K562 (cell line): ENCODE measurements at regions not wholly inside any gene's neighbourhood (a gene's known extent, or its start where the extent isn't known, plus 50 kb on each side); places are given as distances from the start of the nearest gene placed in this dataset.

Experiments
- ATAC-seq: fragments of 200-7000 bp; cut with Tn5 transposase; 3 replicates; pipeline ENCODE4 v1.9.1; 2020; ENCODE audit warnings: moderate library complexity
- BruUV-seq: library from RNA; stranded (reverse); fragments of 400-500 nt; replicated peaks from 2 replicates; lab custom pipeline; 2021; lab: Mats Ljungman, UMichigan
- CTCF ChIA-PET: fragments of 300-600 bp; formaldehyde crosslinking; extraction: SDS; loops from one replicate; lab custom pipeline; 2021; ENCODE audit warnings: low intra/inter-chr PET ratio; lab: Yijun Ruan, JAX
- POLR2A ChIA-PET: fragments of 300-600, 350-650 bp; sonication (Branson Sonifier 250); formaldehyde crosslinking; extraction: SDS; loops from one replicate; lab custom pipeline; 2021; ENCODE audit warnings: antibody characterized with exemption, inconsistent platforms; lab: Yijun Ruan, JAX
- DNase-seq, 4 experiments: peaks; one replicate each; pipeline versions ENCODE4 v3.0.0 to v3.0.0-alpha.2; 2011 to 2018; ENCODE audit warnings: low spot score in 3 of 4, mixed read lengths in 3 of 4; ENCODE audit errors: extremely low read depth in 1 of 4
- FAIRE-seq: peaks from 2 replicates; lab custom pipeline; 2011; peaks lifted over from hg19 to GRCh38; lab: Jason Lieb, UNC
- H2AFZ ChIP-seq: 2 replicates; pipeline ENCODE4 v1.6.0; 2011; ENCODE audit warnings: low read depth, low read length, control low read depth, inconsistent platforms
- H3K27ac ChIP-seq: fragments of 200-600 bp; 3 replicates; pipeline ENCODE4 v1.8.0; 2011; ENCODE audit warnings: low read depth, mild to moderate bottlenecking, control low read depth, inconsistent platforms, low read length, moderate library complexity, mixed read lengths; ENCODE audit errors: extremely low read depth
- H3K27me3 ChIP-seq, 2 experiments: fragments of 300-600 bp in 1 of 2; 2 replicates in 1 of 2; 3 replicates in 1 of 2; pipeline versions ENCODE4 v1.6.0 to v1.8.0; 2011; ENCODE audit warnings: inconsistent platforms in 2 of 2, low read length in 2 of 2, mild to moderate bottlenecking in 1 of 2, mixed read lengths in 1 of 2, moderate library complexity in 1 of 2; ENCODE audit not compliant: control insufficient read depth in 2 of 2, insufficient read depth in 2 of 2
- H3K36me3 ChIP-seq: fragments of 300-600 bp; 3 replicates; pipeline ENCODE4 v1.8.0; 2011; ENCODE audit warnings: mild to moderate bottlenecking, low read length, inconsistent platforms; ENCODE audit not compliant: control insufficient read depth, insufficient read depth
- H3K4me1 ChIP-seq, 2 experiments: fragments of 200-600 bp in 1 of 2; replicated peaks in 1 of 2; 2 replicates in 1 of 2; 3 replicates in 1 of 2; pipeline versions ENCODE4 v1.5.1 to v1.8.0; 2011; ENCODE audit warnings: inconsistent platforms in 2 of 2, low read length in 2 of 2, mild to moderate bottlenecking in 1 of 2, mixed read lengths in 1 of 2, moderate library complexity in 1 of 2; ENCODE audit not compliant: control insufficient read depth in 2 of 2, insufficient read depth in 2 of 2
- H3K4me2 ChIP-seq: 2 replicates; pipeline ENCODE4 v1.6.1; 2011; ENCODE audit warnings: low read length, control low read depth, inconsistent platforms, mixed read lengths; ENCODE audit not compliant: insufficient read depth
- H3K4me3 ChIP-seq: fragments of 200-600 bp; sonication (generic), shearing (Covaris generic); 2 replicates; pipeline ENCODE4 v1.5.1; 2016; ENCODE audit warnings: control low read depth, inconsistent platforms
- H3K79me2 ChIP-seq: fragments of 200-600 bp; 3 replicates; pipeline ENCODE4 v1.8.0; 2011; ENCODE audit warnings: low read length, inconsistent platforms; ENCODE audit not compliant: control insufficient read depth, insufficient read depth
- H3K9ac ChIP-seq, 2 experiments: 2 replicates each; pipeline versions ENCODE4 v1.6.0 to v1.6.1; 2011; ENCODE audit warnings: low read depth in 2 of 2, low read length in 2 of 2, control low read depth in 1 of 2, inconsistent platforms in 1 of 2, mild to moderate bottlenecking in 1 of 2, mixed read lengths in 1 of 2; ENCODE audit not compliant: insufficient read depth in 1 of 2
- H3K9me1 ChIP-seq: one replicate; pipeline ENCODE4 v1.6.0; 2011; ENCODE audit warnings: inconsistent platforms, mild to moderate bottlenecking, low read length, moderate library complexity; ENCODE audit not compliant: control insufficient read depth, insufficient read depth
- H3K9me3 ChIP-seq: replicated peaks from 2 replicates; pipeline ENCODE4 v1.5.1; 2011; ENCODE audit warnings: low read depth, low read length, inconsistent platforms; ENCODE audit not compliant: control insufficient read depth, insufficient read depth
- H4K20me1 ChIP-seq: replicated peaks from 2 replicates; pipeline ENCODE4 v1.6.1; 2011; ENCODE audit warnings: low read length, inconsistent platforms, mixed read lengths; ENCODE audit not compliant: control insufficient read depth, insufficient read depth
- DACH1 ChIP-seq: fragments of 450-650 bp; IDR thresholded peaks from 2 replicates; pipeline ENCODE4 v1.6.1; 2018; ENCODE audit not compliant: partially characterized antibody
- NR1H2 ChIP-seq: sonication (generic); formaldehyde crosslinking; IDR thresholded peaks from 2 replicates; pipeline ENCODE4 v1.4.0; 2020; ENCODE audit warnings: mild to moderate bottlenecking, missing genetic modification reagents
- PHF8 ChIP-seq: fragments of 200-600 bp; sonication (generic); IDR thresholded peaks from 2 replicates; pipeline ENCODE4 v1.6.1; 2012; ENCODE audit warnings: mixed run types, mild to moderate bottlenecking, inconsistent platforms, low read length, moderate library complexity, borderline replicate concordance
- POLR3A ChIP-seq: IDR thresholded peaks from 2 replicates; pipeline ENCODE4 v1.6.1; 2011; ENCODE audit warnings: borderline replicate concordance, mild to moderate bottlenecking, moderate library complexity; ENCODE audit not compliant: insufficient read length, insufficient read depth; ENCODE audit errors: extremely low read depth
- RBM17 ChIP-seq: fragments of 200-400 bp; formaldehyde crosslinking; IDR thresholded peaks from 2 replicates; pipeline ENCODE4 v1.6.1; 2017; ENCODE audit warnings: low read depth, mild to moderate bottlenecking, low read length, borderline replicate concordance
- TARDBP ChIP-seq: fragments of 450-650 bp; IDR thresholded peaks from 2 replicates; pipeline ENCODE4 v1.6.1; 2016
- ZBTB40 ChIP-seq, 2 experiments: fragments of 450-650 bp in 1 of 2; sonication (generic) in 1 of 2; formaldehyde crosslinking in 1 of 2; IDR thresholded peaks; 2 replicates each; pipeline versions ENCODE4 v1.7.1 to v1.9.0; 2016 to 2022; ENCODE audit warnings: inconsistent platforms in 1 of 2, mild to moderate bottlenecking in 1 of 2, missing genetic modification reagents in 1 of 2
- ZNF431 ChIP-seq: sonication (generic); formaldehyde crosslinking; IDR thresholded peaks from 2 replicates; pipeline ENCODE4 v1.8.0; 2022; ENCODE audit warnings: mild to moderate bottlenecking, missing genetic modification reagents
- ZNF79 ChIP-seq: fragments of 250-450 bp; sonication (Bioruptor Pico); IDR thresholded peaks from 2 replicates; pipeline ENCODE4 v1.4.0; 2020; ENCODE audit warnings: low read depth, mild to moderate bottlenecking, moderate library complexity
- WGBS: fragments of 100-300 bp; shearing (Covaris generic); methylation state at CpG from one replicate; pipeline ENCODE4 v1.1.6; 2016; ENCODE audit warnings: low coverage, mixed read lengths; ENCODE audit not compliant: insufficient coverage; ENCODE audit errors: missing lambda C conversion rate; 5-methylcytosine and 5-hydroxymethylcytosine counted together
- in situ Hi-C: fragments of 300-500 bp; cut with MboI; formaldehyde crosslinking; loops from 4 replicates; pipeline ENCODE4 v1.15.0; 2018; ENCODE audit warnings: inconsistent platforms, mixed read lengths
- intact Hi-C: fragments of 100-400 bp; cut with micrococcal nuclease; formaldehyde crosslinking; loops from 2 replicates; pipeline ENCODE4 v1.14.2; 2022

GRCh38 chr6:12394170-12394569, 104.0 kb downstream of the EDN1 start:
- intact Hi-C loops, result no loop called here
- no peaks in the 10 kb centered on the region for H3K36me3 ChIP-seq
- H3K27me3 ChIP-seq, result no peaks in the 10 kb centered on the region
- no peak overlapping the region for H3K27ac ChIP-seq
- no peaks in the 10 kb centered on the region for H3K79me2 ChIP-seq
- H4K20me1 ChIP-seq, result no peaks in the 10 kb centered on the region
- H2AFZ ChIP-seq, result no peak overlapping the region
- H3K4me2 ChIP-seq, result no peak overlapping the region
- ChIA-PET CTCF (no interaction called here), POLR2A (no interaction called here)
- 0% methylated on average over 3 of the region's 3 CpGs for WGBS
- in situ Hi-C loops, result no loop called here
- no peak for TF ChIP-seq RBM17
- no peak for TF ChIP-seq TARDBP
- TF ChIP-seq ZBTB40 (IDR thresholded peaks at IDR 0.05), result no peak
- TF ChIP-seq ZBTB40 (CRISPR knock-in tag; IDR thresholded peaks at IDR 0.05), result no peak
- no peak for TF ChIP-seq POLR3A
- TF ChIP-seq ZNF431 (CRISPR knock-in tag), result no peak
- no peak for TF ChIP-seq NR1H2 (CRISPR knock-in tag)
- TF ChIP-seq DACH1, result no peak
- TF ChIP-seq ZNF79 (CRISPR knock-in tag), result no peak
- TF ChIP-seq PHF8, result no peak
- no TSS peak for BruUV-seq
- FAIRE-seq (no peak), DNase-seq (no peak), ATAC-seq (no peak)
- H3K4me1 ChIP-seq, result no peaks in the 10 kb centered on the region
- H3K9me1 ChIP-seq, result no peaks in the 10 kb centered on the region
- H3K4me3 ChIP-seq, result no peak overlapping the region
- H3K9ac ChIP-seq, result no peak overlapping the region
- no peaks in the 10 kb centered on the region for H3K9me3 ChIP-seq
